ENCODE measurements at regions not wholly inside any gene's neighbourhood (a gene's known extent, or its start where the extent isn't known, plus 50 kb on each side); places are given as distances from the start of the nearest gene placed in this dataset.

GRCh38 chr14:84343656-84344055 lies 1186.3 kb upstream of the FLRT2 start:
- no peak for TF ChIP-seq CTCF (IDR thresholded peaks at IDR 0.05; ENCODE audit: control insufficient read depth, insufficient read depth, low read depth, low read length, missing control alignments)
- DNase-seq (ENCODE audit: low read depth) = no peak
- no peak overlapping the region for H3K4me3 ChIP-seq (ENCODE audit: control insufficient read depth, low read depth, low read length)

- no peak for TF ChIP-seq CTCF (IDR thresholded peaks at IDR 0.05; ENCODE audit: control insufficient read depth, insufficient read depth, low read depth, low read length, missing control alignments)
- no peak for DNase-seq (ENCODE audit: low read depth)
- H3K4me3 ChIP-seq (ENCODE audit: control insufficient read depth, low read depth, low read length) = no peak overlapping the region
Observed at GRCh38 chr14:84351646-84352045, 1178.3 kb upstream of the FLRT2 start.

DNA sequence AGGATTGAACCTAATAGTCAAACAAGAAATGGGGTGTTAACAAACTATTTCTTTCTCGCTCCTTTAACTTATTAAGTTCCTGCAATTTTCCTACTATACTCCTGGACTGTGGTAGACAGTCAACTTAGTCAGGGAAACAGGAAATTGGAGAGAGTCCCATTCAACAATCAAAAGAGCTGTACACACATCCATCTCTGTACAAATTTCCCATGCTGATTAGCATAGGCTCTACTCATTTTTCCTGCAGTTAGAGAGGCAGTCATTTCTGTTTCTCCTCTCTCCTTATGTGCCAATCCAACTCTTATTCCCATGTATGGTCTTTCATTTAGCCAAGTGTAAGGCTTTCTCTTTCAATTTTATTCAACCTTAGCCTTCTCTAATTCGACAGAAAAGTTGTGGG lies 1168.5 kb upstream of the FLRT2 start:
- no peak overlapping the region for H3K4me3 ChIP-seq (ENCODE audit: control insufficient read depth, low read depth, low read length)
- no peak for DNase-seq (ENCODE audit: low read depth)
- no peak for TF ChIP-seq CTCF (IDR thresholded peaks at IDR 0.05; ENCODE audit: control insufficient read depth, insufficient read depth, low read depth, low read length, missing control alignments)

- DNase-seq (ENCODE audit: low read depth) = no peak
- no peak overlapping the region for H3K4me3 ChIP-seq (ENCODE audit: control insufficient read depth, low read depth, low read length)
- TF ChIP-seq CTCF (IDR thresholded peaks at IDR 0.05; ENCODE audit: control insufficient read depth, insufficient read depth, low read depth, low read length, missing control alignments) = no peak
Observed at GRCh38 chr14:84375235-84375634, 1154.7 kb upstream of the FLRT2 start.

DNA sequence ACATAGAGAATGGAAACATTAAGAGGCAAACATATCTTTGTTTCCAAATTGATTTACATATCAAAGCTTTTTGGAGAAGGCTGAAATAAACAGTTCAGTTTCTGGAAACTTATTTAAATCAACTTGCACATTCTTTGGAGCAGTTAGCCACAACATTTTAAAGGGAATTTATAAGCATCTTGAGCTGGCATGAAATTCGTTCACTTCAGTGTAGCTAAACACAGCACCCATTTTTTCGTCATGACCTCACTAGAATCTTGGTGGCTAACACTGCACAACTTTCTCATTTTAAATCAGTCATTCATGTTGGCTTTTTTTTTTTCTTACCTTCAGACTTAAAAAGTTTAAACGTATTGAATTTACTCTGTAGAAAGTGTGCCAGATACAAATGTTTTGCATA lies 1139.9 kb upstream of the FLRT2 start:
- no peak for TF ChIP-seq CTCF (IDR thresholded peaks at IDR 0.05; ENCODE audit: control insufficient read depth, insufficient read depth, low read depth, low read length, missing control alignments)
- H3K4me3 ChIP-seq (ENCODE audit: control insufficient read depth, low read depth, low read length) = no peak overlapping the region
- no peak for DNase-seq (ENCODE audit: low read depth)

- no peak overlapping the region for H3K4me3 ChIP-seq (ENCODE audit: control insufficient read depth, low read depth, low read length)
- DNase-seq (ENCODE audit: low read depth) = no peak
- TF ChIP-seq CTCF (IDR thresholded peaks at IDR 0.05; ENCODE audit: control insufficient read depth, insufficient read depth, low read depth, low read length, missing control alignments) = no peak
Observed at GRCh38 chr14:84397631-84398030, 1132.3 kb upstream of the FLRT2 start.

- no peak overlapping the region for H3K4me3 ChIP-seq (ENCODE audit: control insufficient read depth, low read depth, low read length)
- no peak for TF ChIP-seq CTCF (IDR thresholded peaks at IDR 0.05; ENCODE audit: control insufficient read depth, insufficient read depth, low read depth, low read length, missing control alignments)
- DNase-seq (ENCODE audit: low read depth) = no peak
Observed at GRCh38 chr14:84399296-84399910, 1130.5 kb upstream of the FLRT2 start.
